NT2/D1 (cell line): ENCODE measurements at regions not wholly inside any gene's neighbourhood (a gene's known extent, or its start where the extent isn't known, plus 50 kb on each side); places are given as distances from the start of the nearest gene placed in this dataset.

Experiments
- SUZ12 ChIP-seq: IDR thresholded peaks from 2 replicates; pipeline ENCODE4 v1.6.1; 2011; ENCODE audit not compliant: insufficient read length, insufficient read depth; ENCODE audit errors: extremely low read depth
- YY1 ChIP-seq: IDR thresholded peaks from 2 replicates; pipeline ENCODE4 v1.6.1; 2011; ENCODE audit not compliant: insufficient read length, insufficient read depth
- ZNF274 ChIP-seq: IDR thresholded peaks from 2 replicates; pipeline ENCODE4 v1.6.1; 2011; ENCODE audit warnings: mild to moderate bottlenecking, low read depth, low read length

DNA sequence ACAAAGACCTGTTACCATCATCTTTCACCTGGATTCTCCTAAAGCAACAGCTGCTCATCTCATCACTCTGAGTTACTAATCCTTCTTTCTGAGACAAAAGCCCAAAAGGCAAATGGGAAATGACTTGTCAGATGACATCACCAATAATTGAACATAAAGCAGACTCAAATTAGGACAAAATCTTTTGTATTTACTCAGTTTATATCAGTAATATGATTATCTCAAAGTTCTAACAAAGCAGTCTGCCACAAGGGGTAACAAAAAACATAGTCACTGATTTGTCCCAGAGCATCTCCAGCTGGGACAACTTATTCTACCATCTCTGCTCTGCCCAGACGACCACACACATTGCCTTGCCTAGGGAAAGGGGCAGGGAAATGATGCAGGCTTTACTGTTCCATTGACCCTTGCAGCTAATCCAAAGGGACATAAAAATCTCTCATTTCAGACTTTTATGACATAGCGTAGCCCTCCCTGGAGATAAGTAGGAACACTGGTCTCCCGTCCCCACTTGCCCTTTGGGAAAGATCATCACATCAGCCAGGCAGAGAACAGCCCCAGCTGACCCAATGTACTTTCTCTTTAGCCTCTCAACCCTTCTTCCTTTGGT, 249.5 kb upstream of the PTGER4 start:
- TF ChIP-seq ZNF274 = no peak
- no peak for TF ChIP-seq YY1
- TF ChIP-seq SUZ12 = no peak
